ENCODE measurements at regions not wholly inside any gene's neighbourhood (a gene's known extent, or its start where the extent isn't known, plus 50 kb on each side); places are given as distances from the start of the nearest gene placed in this dataset.

- TF ChIP-seq CTCF (IDR thresholded peaks at IDR 0.05; ENCODE audit: low read depth, low read length, missing input control) (no peak), TAF1 (conservative IDR thresholded peaks at IDR 0.05) (no peak), YY1 (IDR thresholded peaks at IDR 0.05) (no peak), JUND (IDR thresholded peaks at IDR 0.05) (no peak)
Observed at GRCh38 chr20:7151676-7152470, 384.4 kb downstream of the BMP2 start.

Data from liver (tissue), 3 donors.